CD14-positive monocyte (primary cell): ENCODE measurements at regions not wholly inside any gene's neighbourhood (a gene's known extent, or its start where the extent isn't known, plus 50 kb on each side); places are given as distances from the start of the nearest gene placed in this dataset.
A peak's percentile ranks its signal among the peaks of the same experiment; 100 is the strongest.

ENCODE experiments used
- DNase-seq, 3 donors: peaks; one replicate each; pipeline ENCODE4 v3.0.0-alpha.2; 2011 to 2022
- H2AFZ ChIP-seq: 2 replicates; pipeline ENCODE4 v1.6.0; 2012; ENCODE audit warnings: mild to moderate bottlenecking, low read depth, low read length, inconsistent platforms; ENCODE audit not compliant: insufficient read depth, poor library complexity, severe bottlenecking
- H3K27ac ChIP-seq, 2 donors: 1 replicate in 1 of 2; 2 replicates in 1 of 2; pipeline ENCODE4 v1.5.1; 2012 to 2013; ENCODE audit warnings: low read length in 2 of 2, control low read depth in 1 of 2, inconsistent platforms in 1 of 2, low read depth in 1 of 2, mild to moderate bottlenecking in 1 of 2
- H3K27me3 ChIP-seq, 2 donors: one replicate each; pipeline versions ENCODE4 v1.6.0 to v1.6.1; 2011 to 2013; ENCODE audit warnings: low read length in 2 of 2; ENCODE audit not compliant: control insufficient read depth in 2 of 2, insufficient read depth in 2 of 2
- H3K36me3 ChIP-seq, 2 donors: replicated peaks in 1 of 2; 1 replicate in 1 of 2; 2 replicates in 1 of 2; pipeline versions ENCODE4 v1.5.1 to v1.6.1; 2012 to 2013; ENCODE audit warnings: low read length in 2 of 2, control low read depth in 1 of 2, inconsistent platforms in 1 of 2, mild to moderate bottlenecking in 1 of 2; ENCODE audit not compliant: insufficient read depth in 2 of 2, control insufficient read depth in 1 of 2
- H3K4me1 ChIP-seq, 2 donors: 1 replicate in 1 of 2; 2 replicates in 1 of 2; pipeline versions ENCODE4 v1.5.1 to v1.6.1; 2012 to 2013; ENCODE audit warnings: low read length in 2 of 2, control low read depth in 1 of 2, inconsistent platforms in 1 of 2, mild to moderate bottlenecking in 1 of 2, moderate library complexity in 1 of 2; ENCODE audit not compliant: insufficient read depth in 2 of 2, control insufficient read depth in 1 of 2
- H3K4me2 ChIP-seq: replicated peaks from 2 replicates; pipeline ENCODE3; 2012; ENCODE audit warnings: low read length, moderate library complexity, mild to moderate bottlenecking; ENCODE audit not compliant: poor library complexity, severe bottlenecking; ENCODE audit errors: extremely low read depth
- H3K4me3 ChIP-seq, 3 experiments: fragments of 200-600 bp in 1 of 3; sonication (generic) in 1 of 3; replicated peaks in 1 of 3; 1 replicate in 2 of 3; 2 replicates in 1 of 3; pipeline ENCODE4 v1.5.1; 2011 to 2013; ENCODE audit warnings: low read length in 3 of 3, mild to moderate bottlenecking in 3 of 3, control low read depth in 2 of 3, low read depth in 2 of 3, inconsistent platforms in 1 of 3, moderate library complexity in 1 of 3
- H3K79me2 ChIP-seq: 2 replicates; pipeline ENCODE4 v1.6.0; 2012; ENCODE audit warnings: mild to moderate bottlenecking, control low read depth, inconsistent platforms, low read length, moderate library complexity; ENCODE audit not compliant: insufficient read depth
- H3K9ac ChIP-seq: 2 replicates; pipeline ENCODE4 v1.6.0; 2017; ENCODE audit warnings: low read length, mild to moderate bottlenecking; ENCODE audit not compliant: insufficient read depth, poor library complexity, severe bottlenecking
- H3K9me3 ChIP-seq, 2 donors: replicated peaks in 1 of 2; 1 replicate in 1 of 2; 2 replicates in 1 of 2; pipeline versions ENCODE4 v1.5.1 to v1.6.1; 2012 to 2013; ENCODE audit warnings: low read length in 2 of 2, control low read depth in 1 of 2; ENCODE audit not compliant: control insufficient read depth in 1 of 2, insufficient read depth in 1 of 2
- H4K20me1 ChIP-seq: 2 replicates; pipeline ENCODE4 v1.6.0; 2012; ENCODE audit warnings: mild to moderate bottlenecking, low read length, control low read depth, moderate library complexity; ENCODE audit not compliant: insufficient read depth
- H3K27ac Mint-ChIP-seq, 7 donors: one replicate each; pipeline ENCODE4 v1.8.0; 2020; ENCODE audit warnings: mild to moderate bottlenecking in 7 of 7, mixed read lengths in 7 of 7, moderate library complexity in 6 of 7, inconsistent platforms in 2 of 7
- H3K27me3 Mint-ChIP-seq, 3 donors: one replicate each; pipeline ENCODE4 v1.8.0; 2021 to 2022; ENCODE audit warnings: low read depth in 3 of 3, mild to moderate bottlenecking in 3 of 3, mixed read lengths in 3 of 3, moderate library complexity in 3 of 3, inconsistent platforms in 1 of 3
- H3K36me3 Mint-ChIP-seq, 2 donors: one replicate each; pipeline ENCODE4 v1.8.0; 2020; ENCODE audit warnings: mixed read lengths in 2 of 2, inconsistent platforms in 1 of 2, mild to moderate bottlenecking in 1 of 2
- H3K4me1 Mint-ChIP-seq: one replicate; pipeline ENCODE4 v1.8.0; 2020; ENCODE audit warnings: mild to moderate bottlenecking, mixed read lengths
- H3K4me3 Mint-ChIP-seq, 2 donors: one replicate each; pipeline ENCODE4 v1.8.0; 2020; ENCODE audit warnings: mild to moderate bottlenecking in 2 of 2, mixed read lengths in 2 of 2, moderate library complexity in 1 of 2
- H3K9me3 Mint-ChIP-seq, 7 donors: one replicate each; pipeline ENCODE4 v1.8.0; 2020 to 2022; ENCODE audit warnings: mixed read lengths in 7 of 7, mild to moderate bottlenecking in 6 of 7, moderate library complexity in 6 of 7, inconsistent platforms in 2 of 7
- WGBS: methylation state at CpG from one replicate; pipeline ENCODE4 v1.1.5; 2013; ENCODE audit warnings: missing lambda C conversion rate; ENCODE audit not compliant: insufficient coverage; 5-methylcytosine and 5-hydroxymethylcytosine counted together
- intact Hi-C, 2 donors: fragments of 100-400 bp; cut with micrococcal nuclease; formaldehyde crosslinking; loops; one replicate each; pipeline versions ENCODE4 v1.15.0 to v1.15.1; 2023
- TF ChIP-seq, protein P1 (sequence below): fragments of 200-600 bp; IDR thresholded peaks from one replicate; pipeline ENCODE4 v1.8.0; 2022; ENCODE audit warnings: antibody characterized with exemption, mild to moderate bottlenecking

DNA sequence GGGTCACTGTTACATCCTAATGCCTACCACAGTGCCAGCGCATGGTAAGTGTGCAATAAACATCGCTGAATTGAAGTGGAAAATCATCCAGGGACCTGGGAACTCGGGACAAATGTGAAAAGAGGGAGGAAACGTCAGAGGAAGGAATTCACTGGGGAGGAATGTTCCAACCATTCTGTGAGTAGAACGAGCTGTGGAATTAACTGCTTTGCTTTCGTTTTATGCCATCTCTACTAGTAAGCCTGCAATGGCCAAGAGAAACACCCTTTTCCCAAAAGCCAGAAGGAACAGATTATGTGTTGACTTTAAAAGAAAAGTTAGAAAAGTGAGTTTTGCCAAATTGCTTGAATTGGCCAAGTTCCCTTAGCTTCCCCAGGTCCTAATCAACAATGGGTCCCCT lies 1044.9 kb downstream of the TYW1 start:
- Mint-ChIP-seq H3K27me3 (peaks cover 0 to 3% (median 3%) of the 10 kb centered on the region in 3 donors), H3K4me1 (no peaks in the 10 kb centered on the region), H3K36me3 (no peaks in the 10 kb centered on the region), H3K4me3 (no peak overlapping the region), H3K27ac (peak overlapping the region in 2 of 7 donors; percentile 28 to 82), H3K9me3 (peaks cover 2 to 21% (median 8%) of the 10 kb centered on the region in 7 donors)
- no peak for DNase-seq
- no peak overlapping the region for H3K27ac ChIP-seq
- no peak overlapping the region for H3K9ac ChIP-seq
- H3K4me1 ChIP-seq = no peaks in the 10 kb centered on the region
- no peaks in the 10 kb centered on the region for H3K36me3 ChIP-seq
- intact Hi-C loops = no loop called here
- no peaks in the 10 kb centered on the region for H3K79me2 ChIP-seq
- H3K4me2 ChIP-seq = no peak overlapping the region
- H2AFZ ChIP-seq = no peak overlapping the region
- no peak overlapping the region for H3K4me3 ChIP-seq
- H3K9me3 ChIP-seq = peaks cover 13 to 15% of the 10 kb centered on the region in 2 donors
- 74% methylated on average over 4 of the region's 6 CpGs for WGBS
- TF ChIP-seq, protein P1, sequence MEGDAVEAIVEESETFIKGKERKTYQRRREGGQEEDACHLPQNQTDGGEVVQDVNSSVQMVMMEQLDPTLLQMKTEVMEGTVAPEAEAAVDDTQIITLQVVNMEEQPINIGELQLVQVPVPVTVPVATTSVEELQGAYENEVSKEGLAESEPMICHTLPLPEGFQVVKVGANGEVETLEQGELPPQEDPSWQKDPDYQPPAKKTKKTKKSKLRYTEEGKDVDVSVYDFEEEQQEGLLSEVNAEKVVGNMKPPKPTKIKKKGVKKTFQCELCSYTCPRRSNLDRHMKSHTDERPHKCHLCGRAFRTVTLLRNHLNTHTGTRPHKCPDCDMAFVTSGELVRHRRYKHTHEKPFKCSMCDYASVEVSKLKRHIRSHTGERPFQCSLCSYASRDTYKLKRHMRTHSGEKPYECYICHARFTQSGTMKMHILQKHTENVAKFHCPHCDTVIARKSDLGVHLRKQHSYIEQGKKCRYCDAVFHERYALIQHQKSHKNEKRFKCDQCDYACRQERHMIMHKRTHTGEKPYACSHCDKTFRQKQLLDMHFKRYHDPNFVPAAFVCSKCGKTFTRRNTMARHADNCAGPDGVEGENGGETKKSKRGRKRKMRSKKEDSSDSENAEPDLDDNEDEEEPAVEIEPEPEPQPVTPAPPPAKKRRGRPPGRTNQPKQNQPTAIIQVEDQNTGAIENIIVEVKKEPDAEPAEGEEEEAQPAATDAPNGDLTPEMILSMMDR = no peak
- no peaks in the 10 kb centered on the region for H3K27me3 ChIP-seq
- H4K20me1 ChIP-seq = no peaks in the 10 kb centered on the region

DNA sequence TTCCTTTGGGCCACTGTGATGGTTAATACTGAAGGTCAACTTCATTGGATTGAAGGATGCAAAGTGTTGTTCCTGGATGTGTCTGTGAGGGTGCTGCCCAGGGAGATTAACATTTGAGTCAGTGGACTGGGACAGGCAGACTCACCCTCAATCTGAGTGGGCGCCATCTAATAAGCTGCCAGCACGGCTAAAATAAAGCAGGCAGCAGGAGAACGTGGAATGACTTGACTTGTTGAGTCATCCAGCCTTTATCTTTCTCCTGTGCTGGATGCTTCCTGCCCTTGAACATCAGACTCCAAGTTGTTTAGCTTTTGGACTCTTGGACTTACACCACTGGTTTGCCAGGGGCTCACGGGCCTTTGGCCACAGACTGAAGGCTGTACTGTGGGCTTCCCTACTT lies 1046.9 kb downstream of the TYW1 start:
- H3K4me1 Mint-ChIP-seq = no peaks in the 10 kb centered on the region
- no peaks in the 10 kb centered on the region for H3K36me3 ChIP-seq
- H3K27me3 Mint-ChIP-seq = peaks cover 0 to 3% (median 2%) of the 10 kb centered on the region in 3 donors
- no peak for DNase-seq
- 95% methylated on average over 4 of the region's 4 CpGs for WGBS
- H3K4me1 ChIP-seq = no peaks in the 10 kb centered on the region
- H3K27ac ChIP-seq = no peak overlapping the region
- no peaks in the 10 kb centered on the region for H3K27me3 ChIP-seq
- TF ChIP-seq, protein P1 = no peak
- no peak overlapping the region for H3K27ac Mint-ChIP-seq
- H3K36me3 Mint-ChIP-seq = no peaks in the 10 kb centered on the region
- H4K20me1 ChIP-seq = no peaks in the 10 kb centered on the region
- no peaks in the 10 kb centered on the region for H3K79me2 ChIP-seq
- intact Hi-C loops = no loop called here
- H3K9me3 Mint-ChIP-seq = peaks cover 2 to 23% (median 9%) of the 10 kb centered on the region in 7 donors
- no peak overlapping the region for H3K4me3 ChIP-seq
- no peak overlapping the region for H3K4me3 Mint-ChIP-seq
- H2AFZ ChIP-seq = no peak overlapping the region
- H3K9me3 ChIP-seq = peaks cover 15 to 17% of the 10 kb centered on the region in 2 donors
- H3K9ac ChIP-seq = no peak overlapping the region
- no peak overlapping the region for H3K4me2 ChIP-seq
